GM21529 (cell line): ENCODE measurements at regions not wholly inside any gene's neighbourhood (a gene's known extent, or its start where the extent isn't known, plus 50 kb on each side); places are given as distances from the start of the nearest gene placed in this dataset.
"Not testable (repeated sequence)": the region's sequence is repeated elsewhere in the genome, so short reads cannot be mapped to it uniquely, and the experiment has no call there.

ENCODE experiments used
- ATAC-seq: cut with Tn5 transposase; IDR thresholded peaks from one replicate; pipeline ENCODE4 v1.9.1; 2021; ENCODE audit not compliant: unreplicated experiment

- no peak for ATAC-seq
Measured at GRCh38 chr6:112459758-112460304, 112.7 kb downstream of the RFPL4B start.

GRCh38 chr6:112464901-112465665, 118.0 kb downstream of the RFPL4B start:
- no peak for ATAC-seq

GRCh38 chr6:112466373-112467151, 119.4 kb downstream of the RFPL4B start:
- peak; percentile 79 for ATAC-seq

GRCh38 chr6:112468359-112468758, 121.2 kb downstream of the RFPL4B start:
- ATAC-seq, result no peak

- ATAC-seq, result no peak
Measured at GRCh38 chr6:112469306-112469705, 122.2 kb downstream of the RFPL4B start.

- no peak for ATAC-seq
Measured at GRCh38 chr6:112470376-112470775, 123.2 kb downstream of the RFPL4B start.

GRCh38 chr6:112470950-112471349, 123.8 kb downstream of the RFPL4B start:
- no peak for ATAC-seq

GRCh38 chr6:112475083-112475482, 128.0 kb downstream of the RFPL4B start:
- ATAC-seq, result no peak

- no peak for ATAC-seq
Measured at GRCh38 chr6:112477125-112477524, 130.0 kb downstream of the RFPL4B start.

- no peak for ATAC-seq
Measured at GRCh38 chr6:112478036-112478435, 130.9 kb downstream of the RFPL4B start.

GRCh38 chr6:112479975-112480374, 132.8 kb downstream of the RFPL4B start:
- not testable (repeated sequence) for ATAC-seq

- ATAC-seq, result no peak
Measured at GRCh38 chr6:112480553-112480952, 133.4 kb downstream of the RFPL4B start.

GRCh38 chr6:112481211-112481610, 134.1 kb downstream of the RFPL4B start:
- ATAC-seq, result no peak

GRCh38 chr6:112482373-112482772, 135.2 kb downstream of the RFPL4B start:
- no peak for ATAC-seq

- ATAC-seq, result no peak
Measured at GRCh38 chr6:112485120-112485826, 138.1 kb downstream of the RFPL4B start.

- no peak for ATAC-seq
Measured at GRCh38 chr6:112485827-112486212, 138.7 kb downstream of the RFPL4B start.

GRCh38 chr6:112486454-112486853, 139.3 kb downstream of the RFPL4B start:
- no peak for ATAC-seq

- ATAC-seq, result no peak
Measured at GRCh38 chr6:112488238-112488637, 141.1 kb downstream of the RFPL4B start.

GRCh38 chr6:112501705-112502104, 154.6 kb downstream of the RFPL4B start:
- ATAC-seq, result no peak

- no peak for ATAC-seq
Measured at GRCh38 chr6:112502351-112503090, 155.4 kb downstream of the RFPL4B start.
